IMR-90 (cell line): ENCODE measurements at regions not wholly inside any gene's neighbourhood (a gene's known extent, or its start where the extent isn't known, plus 50 kb on each side); places are given as distances from the start of the nearest gene placed in this dataset.

Experiments used
- ATAC-seq: fragments of 200-7000 bp; cut with Tn5 transposase; 2 replicates; pipeline ENCODE4 v1.9.1; 2020; ENCODE audit warnings: low read depth, mild to moderate bottlenecking, moderate library complexity
- BruUV-seq: library from RNA; stranded (reverse); fragments of 400-500 nt; replicated peaks from 2 replicates; lab custom pipeline; 2021; lab: Mats Ljungman, UMichigan
- CTCF ChIA-PET: fragments of 300-600 bp; formaldehyde crosslinking; extraction: SDS; loops from one replicate; lab custom pipeline; 2021; ENCODE audit warnings: antibody characterized with exemption; lab: Yijun Ruan, JAX
- POLR2A ChIA-PET: fragments of 300-600 bp; sonication (Branson Sonifier 250); formaldehyde crosslinking; loops from one replicate; lab custom pipeline; 2022; ENCODE audit warnings: antibody characterized with exemption; ENCODE audit not compliant: unreplicated experiment; lab: Charles Lee
- DNase-seq: peaks from one replicate; pipeline ENCODE4 v3.0.0; 2013
- H2AFZ ChIP-seq: replicated peaks from 2 replicates; pipeline ENCODE3; 2013; ENCODE audit warnings: low read length, mild to moderate bottlenecking; ENCODE audit not compliant: poor library complexity
- H2AK5ac ChIP-seq: 2 replicates; pipeline ENCODE4 v1.6.1; 2013; ENCODE audit warnings: low read depth, low read length, inconsistent platforms
- H2AK9ac ChIP-seq: replicated peaks from 2 replicates; pipeline ENCODE3; 2013; ENCODE audit warnings: mild to moderate bottlenecking, low read depth, low read length, moderate library complexity; ENCODE audit not compliant: poor library complexity
- H2BK120ac ChIP-seq: 2 replicates; pipeline ENCODE4 v1.6.1; 2013; ENCODE audit warnings: low read depth, low read length, inconsistent platforms
- H2BK15ac ChIP-seq: 3 replicates; pipeline ENCODE4 v1.6.1; 2013; ENCODE audit warnings: low read depth, low read length, inconsistent platforms
- H2BK20ac ChIP-seq: 2 replicates; pipeline ENCODE4 v1.6.1; 2013; ENCODE audit warnings: low read depth, mild to moderate bottlenecking, inconsistent platforms, low read length, moderate library complexity
- H2BK5ac ChIP-seq: 2 replicates; pipeline ENCODE4 v1.6.1; 2013; ENCODE audit warnings: mild to moderate bottlenecking, low read depth, low read length, inconsistent platforms; ENCODE audit not compliant: poor library complexity, severe bottlenecking
- H3K14ac ChIP-seq: replicated peaks from 2 replicates; pipeline ENCODE4 v1.6.1; 2013; ENCODE audit warnings: low read depth, low read length, inconsistent platforms
- H3K18ac ChIP-seq: 2 replicates; pipeline ENCODE4 v1.6.1; 2013; ENCODE audit warnings: low read depth, low read length, control low read depth
- H3K23ac ChIP-seq: 2 replicates; pipeline ENCODE4 v1.6.1; 2013; ENCODE audit warnings: low read depth, low read length, inconsistent platforms
- H3K27ac ChIP-seq: 2 replicates; pipeline ENCODE4 v1.5.1; 2013; ENCODE audit warnings: mild to moderate bottlenecking, control low read depth, low read length; ENCODE audit not compliant: insufficient read depth
- H3K27me3 ChIP-seq: 2 replicates; pipeline ENCODE4 v1.6.1; 2013; ENCODE audit warnings: low read length; ENCODE audit not compliant: control insufficient read depth, insufficient read depth
- H3K36me3 ChIP-seq: 2 replicates; pipeline ENCODE4 v1.6.1; 2013; ENCODE audit warnings: low read length, mixed read lengths; ENCODE audit not compliant: control insufficient read depth, insufficient read depth
- H3K4ac ChIP-seq: 2 replicates; pipeline ENCODE4 v1.6.1; 2013; ENCODE audit warnings: low read depth, low read length, inconsistent platforms
- H3K4me1 ChIP-seq: 2 replicates; pipeline ENCODE4 v1.6.1; 2013; ENCODE audit warnings: low read length, mixed read lengths; ENCODE audit not compliant: control insufficient read depth, insufficient read depth
- H3K4me2 ChIP-seq: 2 replicates; pipeline ENCODE4 v1.6.1; 2013; ENCODE audit warnings: low read depth, mild to moderate bottlenecking, control low read depth, low read length, moderate library complexity
- H3K4me3 ChIP-seq: 2 replicates; pipeline ENCODE4 v1.5.1; 2013; ENCODE audit warnings: low read depth, mild to moderate bottlenecking, control low read depth, low read length, moderate library complexity; ENCODE audit not compliant: insufficient read depth
- H3K56ac ChIP-seq: 2 replicates; pipeline ENCODE4 v1.6.1; 2013; ENCODE audit warnings: low read length, inconsistent platforms; ENCODE audit not compliant: insufficient read depth; ENCODE audit errors: extremely low read depth
- H3K79me1 ChIP-seq, 2 experiments: 2 replicates each; pipeline ENCODE4 v1.6.1; 2013; ENCODE audit warnings: low read length in 2 of 2, inconsistent platforms in 1 of 2, low read depth in 1 of 2
- H3K9ac ChIP-seq: 2 replicates; pipeline ENCODE4 v1.6.1; 2013; ENCODE audit warnings: low read depth, low read length, control low read depth
- H3K9me1 ChIP-seq: 2 replicates; pipeline ENCODE4 v1.6.1; 2013; ENCODE audit warnings: low read length, inconsistent platforms; ENCODE audit not compliant: insufficient read depth
- H3K9me3 ChIP-seq: 2 replicates; pipeline ENCODE4 v1.6.1; 2013; ENCODE audit warnings: low read length; ENCODE audit not compliant: control insufficient read depth, insufficient read depth
- H4K20me1 ChIP-seq: 2 replicates; pipeline ENCODE4 v1.6.1; 2013; ENCODE audit warnings: low read length, inconsistent platforms; ENCODE audit not compliant: insufficient read depth
- H4K5ac ChIP-seq: 2 replicates; pipeline ENCODE4 v1.6.1; 2013; ENCODE audit warnings: mild to moderate bottlenecking, low read depth, low read length, control low read depth
- H4K8ac ChIP-seq, 2 experiments: 2 replicates each; pipeline ENCODE4 v1.6.1; 2013; ENCODE audit warnings: low read depth in 2 of 2, low read length in 2 of 2, control low read depth in 1 of 2, inconsistent platforms in 1 of 2
- H4K91ac ChIP-seq: 2 replicates; pipeline ENCODE4 v1.6.1; 2013; ENCODE audit warnings: low read depth, low read length, inconsistent platforms; ENCODE audit not compliant: insufficient read depth
- BHLHE40 ChIP-seq: fragments of 150-350 bp; IDR thresholded peaks from 2 replicates; pipeline ENCODE4 v1.6.1; 2016; ENCODE audit warnings: mild to moderate bottlenecking, low read depth, low read length
- CHD1 ChIP-seq: IDR thresholded peaks from 2 replicates; pipeline ENCODE4 v1.6.1; 2012; ENCODE audit warnings: low read depth, low read length, improper control_type of control experiment
- MAFK ChIP-seq: IDR thresholded peaks from 2 replicates; pipeline ENCODE4 v1.6.1; 2012; ENCODE audit warnings: low read depth, low read length, improper control_type of control experiment
- MXI1 ChIP-seq: IDR thresholded peaks from 2 replicates; pipeline ENCODE4 v1.6.1; 2012; ENCODE audit warnings: low read depth, mild to moderate bottlenecking, low read length, moderate library complexity, borderline replicate concordance
- NFE2L2 ChIP-seq: fragments of 150-350 bp; IDR thresholded peaks from 2 replicates; pipeline ENCODE4 v1.6.1; 2016; ENCODE audit warnings: low read depth, mild to moderate bottlenecking, low read length
- POLR2A ChIP-seq: IDR thresholded peaks from 2 replicates; pipeline ENCODE4 v1.6.1; 2012; ENCODE audit warnings: mild to moderate bottlenecking, low read depth, low read length
- RAD21 ChIP-seq: IDR thresholded peaks from 2 replicates; pipeline ENCODE4 v1.6.1; 2012; ENCODE audit warnings: low read length, improper control_type of control experiment
- RCOR1 ChIP-seq: IDR thresholded peaks from 2 replicates; pipeline ENCODE4 v1.6.1; 2012; ENCODE audit warnings: mild to moderate bottlenecking, low read length, improper control_type of control experiment; ENCODE audit not compliant: insufficient replicate concordance
- RFX5 ChIP-seq: IDR thresholded peaks from 2 replicates; pipeline ENCODE4 v1.8.0; 2012; ENCODE audit warnings: low read depth, mild to moderate bottlenecking, low read length, moderate library complexity
- SMC3 ChIP-seq: fragments of 150-350 bp; IDR thresholded peaks from 2 replicates; pipeline ENCODE4 v1.6.1; 2016; ENCODE audit warnings: low read depth, mild to moderate bottlenecking, antibody characterized with exemption, low read length, moderate library complexity
- WGBS, 2 experiments: methylation state at CpG; one replicate each; pipeline versions ENCODE4 v1.1.5 to v1.1.7; 2013; ENCODE audit warnings: missing lambda C conversion rate in 2 of 2; ENCODE audit not compliant: insufficient read length in 1 of 2; ENCODE audit errors: extremely low coverage in 2 of 2; 5-methylcytosine and 5-hydroxymethylcytosine counted together
- dilution Hi-C: fragments of 300-500 bp; cut with HindIII; formaldehyde crosslinking; loops from one replicate; pipeline ENCODE4 v1.14.3; 2018; ENCODE audit warnings: low sequenced_read_pairs; ENCODE audit not compliant: unreplicated experiment
- in situ Hi-C: fragments of 300-500 bp; cut with MboI; formaldehyde crosslinking; loops from 3 replicates; pipeline ENCODE4 v1.14.3; 2019; ENCODE audit warnings: low sequenced_read_pairs, inconsistent platforms, mixed read lengths
- intact Hi-C: fragments of 100-400 bp; cut with micrococcal nuclease; formaldehyde crosslinking; loops from 2 replicates; pipeline ENCODE4 v1.10.0; 2022
- TF ChIP-seq, protein P1 (sequence below): conservative IDR thresholded peaks from 2 replicates; pipeline ENCODE4 v1.5.1; 2012; ENCODE audit warnings: mild to moderate bottlenecking, low read depth, low read length, improper control_type of control experiment
- TF ChIP-seq, protein P2 (sequence below): fragments of 150-350 bp; IDR thresholded peaks from 2 replicates; pipeline ENCODE4 v1.6.1; 2016; ENCODE audit warnings: low read depth, mild to moderate bottlenecking, low read length, moderate library complexity, borderline replicate concordance
- TF ChIP-seq, protein P3 (sequence below): fragments of 150-350 bp; IDR thresholded peaks from 2 replicates; pipeline ENCODE4 v1.6.1; 2017; ENCODE audit warnings: mild to moderate bottlenecking, antibody characterized with exemption, low read length, low read depth

DNA sequence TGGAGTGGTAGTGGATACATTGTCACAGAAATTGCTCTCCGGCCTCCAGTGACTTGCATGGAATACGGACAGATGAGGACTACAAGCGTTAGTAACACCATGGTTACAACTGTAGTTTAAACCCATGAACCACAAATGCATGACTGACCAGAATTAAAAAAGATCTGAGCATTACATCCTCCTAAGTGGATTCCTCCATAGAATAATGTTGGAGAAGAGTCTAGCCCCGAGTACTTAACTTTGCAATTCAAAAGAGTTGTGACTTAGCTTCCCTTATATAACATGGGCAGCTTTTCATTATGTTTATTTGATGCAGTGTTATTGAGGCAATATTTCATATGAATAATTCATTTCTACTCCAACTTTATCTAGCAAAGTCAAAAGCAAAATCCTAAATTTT, 457.2 kb upstream of the TMPO start:
- H2AK9ac ChIP-seq, result no peak overlapping the region
- H3K9me3 ChIP-seq, result peaks cover 8% of the 10 kb centered on the region; the same call in 1 of the 2 replicates
- H2BK5ac ChIP-seq, result no peak overlapping the region
- no peak overlapping the region for H3K9ac ChIP-seq
- H4K8ac ChIP-seq, result no peak overlapping the region
- no peak overlapping the region for H3K23ac ChIP-seq
- H3K9me1 ChIP-seq, result no peaks in the 10 kb centered on the region
- no peaks in the 10 kb centered on the region for H3K27me3 ChIP-seq
- CTCF ChIA-PET, result no interaction called here
- H4K5ac ChIP-seq, result no peak overlapping the region
- in situ Hi-C loops (no loop called here), intact Hi-C loops (no loop called here), dilution Hi-C loops (no loop called here)
- H4K20me1 ChIP-seq, result no peaks in the 10 kb centered on the region
- no peak overlapping the region for H3K4me2 ChIP-seq
- H3K79me1 ChIP-seq, result no peaks in the 10 kb centered on the region
- no TSS peak for BruUV-seq
- no peak overlapping the region for H3K4ac ChIP-seq
- no peaks in the 10 kb centered on the region for H3K36me3 ChIP-seq
- no peak overlapping the region for H3K14ac ChIP-seq
- POLR2A ChIA-PET, result no interaction called here
- H3K4me3 ChIP-seq, result no peak overlapping the region
- H2AFZ ChIP-seq, result no peak overlapping the region
- ATAC-seq (no peak), DNase-seq (no peak)
- no peaks in the 10 kb centered on the region for H3K4me1 ChIP-seq
- H4K91ac ChIP-seq, result no peak overlapping the region
- H3K18ac ChIP-seq, result no peak overlapping the region
- no peak overlapping the region for H2AK5ac ChIP-seq
- no peak overlapping the region for H2BK20ac ChIP-seq
- H3K27ac ChIP-seq, result no peak overlapping the region
- H3K56ac ChIP-seq, result no peak overlapping the region
- WGBS, 2 experiments, result no CpG with 5 or more reads among the region's 4 CpGs
- no peak overlapping the region for H2BK120ac ChIP-seq
- TF ChIP-seq, protein P1, sequence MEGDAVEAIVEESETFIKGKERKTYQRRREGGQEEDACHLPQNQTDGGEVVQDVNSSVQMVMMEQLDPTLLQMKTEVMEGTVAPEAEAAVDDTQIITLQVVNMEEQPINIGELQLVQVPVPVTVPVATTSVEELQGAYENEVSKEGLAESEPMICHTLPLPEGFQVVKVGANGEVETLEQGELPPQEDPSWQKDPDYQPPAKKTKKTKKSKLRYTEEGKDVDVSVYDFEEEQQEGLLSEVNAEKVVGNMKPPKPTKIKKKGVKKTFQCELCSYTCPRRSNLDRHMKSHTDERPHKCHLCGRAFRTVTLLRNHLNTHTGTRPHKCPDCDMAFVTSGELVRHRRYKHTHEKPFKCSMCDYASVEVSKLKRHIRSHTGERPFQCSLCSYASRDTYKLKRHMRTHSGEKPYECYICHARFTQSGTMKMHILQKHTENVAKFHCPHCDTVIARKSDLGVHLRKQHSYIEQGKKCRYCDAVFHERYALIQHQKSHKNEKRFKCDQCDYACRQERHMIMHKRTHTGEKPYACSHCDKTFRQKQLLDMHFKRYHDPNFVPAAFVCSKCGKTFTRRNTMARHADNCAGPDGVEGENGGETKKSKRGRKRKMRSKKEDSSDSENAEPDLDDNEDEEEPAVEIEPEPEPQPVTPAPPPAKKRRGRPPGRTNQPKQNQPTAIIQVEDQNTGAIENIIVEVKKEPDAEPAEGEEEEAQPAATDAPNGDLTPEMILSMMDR, result no peak
- no peak for TF ChIP-seq CHD1
- no peak for TF ChIP-seq BHLHE40
- TF ChIP-seq, protein P2, sequence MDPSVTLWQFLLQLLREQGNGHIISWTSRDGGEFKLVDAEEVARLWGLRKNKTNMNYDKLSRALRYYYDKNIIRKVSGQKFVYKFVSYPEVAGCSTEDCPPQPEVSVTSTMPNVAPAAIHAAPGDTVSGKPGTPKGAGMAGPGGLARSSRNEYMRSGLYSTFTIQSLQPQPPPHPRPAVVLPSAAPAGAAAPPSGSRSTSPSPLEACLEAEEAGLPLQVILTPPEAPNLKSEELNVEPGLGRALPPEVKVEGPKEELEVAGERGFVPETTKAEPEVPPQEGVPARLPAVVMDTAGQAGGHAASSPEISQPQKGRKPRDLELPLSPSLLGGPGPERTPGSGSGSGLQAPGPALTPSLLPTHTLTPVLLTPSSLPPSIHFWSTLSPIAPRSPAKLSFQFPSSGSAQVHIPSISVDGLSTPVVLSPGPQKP, result no peak
- no peak for TF ChIP-seq POLR2A
- TF ChIP-seq RAD21, result no peak
- no peak for TF ChIP-seq MAFK
- TF ChIP-seq SMC3, result no peak
- TF ChIP-seq, protein P3, sequence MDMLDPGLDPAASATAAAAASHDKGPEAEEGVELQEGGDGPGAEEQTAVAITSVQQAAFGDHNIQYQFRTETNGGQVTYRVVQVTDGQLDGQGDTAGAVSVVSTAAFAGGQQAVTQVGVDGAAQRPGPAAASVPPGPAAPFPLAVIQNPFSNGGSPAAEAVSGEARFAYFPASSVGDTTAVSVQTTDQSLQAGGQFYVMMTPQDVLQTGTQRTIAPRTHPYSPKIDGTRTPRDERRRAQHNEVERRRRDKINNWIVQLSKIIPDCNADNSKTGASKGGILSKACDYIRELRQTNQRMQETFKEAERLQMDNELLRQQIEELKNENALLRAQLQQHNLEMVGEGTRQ, result no peak
- no peak for TF ChIP-seq RCOR1
- TF ChIP-seq MXI1, result no peak
- TF ChIP-seq NFE2L2, result no peak
- no peak for TF ChIP-seq RFX5
- no peak overlapping the region for H2BK15ac ChIP-seq
